HG02981 (cell line): ENCODE measurements at regions not wholly inside any gene's neighbourhood (a gene's known extent, or its start where the extent isn't known, plus 50 kb on each side); places are given as distances from the start of the nearest gene placed in this dataset.
A peak's percentile ranks its signal among the peaks of the same experiment; 100 is the strongest.
"Not testable (repeated sequence)": the region's sequence is repeated elsewhere in the genome, so short reads cannot be mapped to it uniquely, and the experiment has no call there.

Source experiments
- ATAC-seq: cut with Tn5 transposase; IDR thresholded peaks from one replicate; pipeline ENCODE4 v1.9.1; 2021; ENCODE audit warnings: mild to moderate bottlenecking, moderate library complexity; ENCODE audit not compliant: unreplicated experiment

DNA sequence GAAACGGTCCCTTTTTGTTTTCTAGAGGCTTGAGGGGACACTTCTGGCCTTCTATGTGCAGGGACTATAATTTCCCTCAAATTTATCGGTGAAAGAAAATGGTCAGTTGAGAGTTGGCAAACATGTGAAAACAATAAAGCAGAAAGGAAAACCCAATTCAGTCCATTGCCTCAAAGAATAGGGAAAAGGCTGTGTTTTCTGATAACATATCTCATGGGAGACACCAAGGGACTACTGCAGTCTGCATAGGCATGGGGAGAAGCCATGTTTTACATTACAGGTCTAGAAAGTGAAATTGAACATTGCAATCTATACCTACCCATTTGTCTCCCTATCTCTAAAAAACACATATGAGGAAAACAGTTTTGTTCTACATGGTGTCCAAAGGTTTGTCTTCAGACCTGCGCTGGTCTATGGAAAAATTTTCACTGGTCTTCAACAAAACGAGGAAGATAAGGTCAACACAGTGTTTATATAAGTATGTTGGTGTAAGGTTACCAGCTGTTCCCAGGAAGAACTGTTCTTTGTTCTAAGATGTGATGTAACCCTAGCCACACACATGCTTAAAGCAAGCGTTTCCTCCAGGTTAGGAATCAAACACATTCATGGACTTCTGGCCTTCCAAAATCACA is 179.7 kb downstream of the MREG start:
- ATAC-seq: no peak

- ATAC-seq: no peak
Measured at GRCh38 chr2:215832791-215833190, 180.6 kb downstream of the MREG start.

- no peak for ATAC-seq
Measured at GRCh38 chr2:215831296-215831913, 181.9 kb downstream of the MREG start.

DNA sequence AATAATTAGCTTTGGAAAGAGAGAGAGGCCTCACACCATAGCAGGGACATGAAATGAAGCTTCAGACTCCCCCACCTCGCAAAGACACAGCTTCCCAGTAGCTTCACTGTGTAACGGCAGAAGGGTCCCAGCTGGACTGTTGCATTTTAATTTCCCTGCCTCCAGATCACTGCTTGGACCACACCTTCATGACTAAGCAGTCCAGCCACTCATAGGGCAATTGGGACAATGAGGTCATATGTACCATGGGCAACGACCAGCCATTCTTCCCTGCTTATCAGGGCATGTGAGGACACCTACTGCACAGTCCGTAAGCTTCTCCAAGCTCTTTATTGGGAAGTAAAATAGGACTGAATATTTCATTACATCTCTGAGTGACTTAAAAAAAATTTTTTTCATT is 183.0 kb downstream of the MREG start:
- ATAC-seq: no peak

GRCh38 chr2:215829261-215829660 is 184.1 kb downstream of the MREG start:
- ATAC-seq: no peak

DNA sequence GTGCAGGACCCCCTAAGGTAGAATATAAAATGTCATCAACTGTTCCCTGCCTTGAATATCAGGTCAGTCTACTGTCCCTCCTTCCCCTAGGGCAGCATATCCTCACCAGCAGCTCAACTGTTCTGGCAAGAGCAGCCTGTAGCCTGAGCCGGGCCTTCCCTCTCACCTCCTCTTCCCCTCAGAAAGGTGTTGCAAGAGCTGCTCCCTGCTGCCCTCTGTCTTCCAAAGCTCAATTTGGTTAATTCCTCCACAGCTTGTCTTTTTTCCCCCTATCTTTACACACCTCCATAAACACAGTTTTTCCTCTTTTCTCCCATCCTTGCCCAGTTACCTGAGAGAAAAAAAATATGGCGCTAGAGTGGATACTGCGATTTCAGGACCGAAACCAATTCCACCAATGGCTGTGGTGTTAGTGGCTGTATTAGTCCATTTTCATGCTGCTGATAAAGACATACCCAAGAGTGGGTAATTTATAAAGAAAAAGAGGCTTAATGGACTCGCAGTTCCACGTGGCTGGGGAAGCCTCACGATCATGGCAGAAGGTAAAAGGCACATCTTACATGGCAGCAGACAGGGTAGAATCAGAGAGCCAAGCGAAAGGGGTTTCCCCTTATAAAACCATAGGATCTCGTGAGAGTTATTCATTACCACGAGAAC is 184.7 kb downstream of the MREG start:
- ATAC-seq: peak; percentile 96

- ATAC-seq: no peak
Measured at GRCh38 chr2:215826838-215827441, 186.4 kb downstream of the MREG start.

- ATAC-seq: no peak
Measured at GRCh38 chr2:215826376-215826775, 187.0 kb downstream of the MREG start.

GRCh38 chr2:215825707-215826106 is 187.6 kb downstream of the MREG start:
- ATAC-seq: no peak

DNA sequence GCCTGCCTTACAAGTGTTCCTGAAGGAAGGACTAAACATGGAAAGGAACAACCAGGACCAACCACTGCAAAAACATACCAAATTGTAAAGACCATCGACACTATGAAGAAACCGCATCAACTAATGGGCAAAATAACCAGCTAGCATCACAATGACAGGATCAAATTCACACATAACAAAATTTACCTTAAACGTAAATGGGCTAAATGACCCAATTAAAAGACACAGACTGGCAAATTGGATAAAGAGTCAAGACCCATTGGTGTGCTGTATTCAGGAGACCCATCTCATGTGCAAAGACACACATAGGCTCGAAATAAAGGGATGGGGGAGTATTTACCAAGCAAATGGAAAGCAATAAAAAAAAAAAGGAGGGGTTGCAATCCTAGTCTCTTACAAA is 192.1 kb downstream of the MREG start:
- not testable (repeated sequence) for ATAC-seq

GRCh38 chr2:215819713-215820112 is 193.6 kb downstream of the MREG start:
- ATAC-seq: not testable (repeated sequence)

DNA sequence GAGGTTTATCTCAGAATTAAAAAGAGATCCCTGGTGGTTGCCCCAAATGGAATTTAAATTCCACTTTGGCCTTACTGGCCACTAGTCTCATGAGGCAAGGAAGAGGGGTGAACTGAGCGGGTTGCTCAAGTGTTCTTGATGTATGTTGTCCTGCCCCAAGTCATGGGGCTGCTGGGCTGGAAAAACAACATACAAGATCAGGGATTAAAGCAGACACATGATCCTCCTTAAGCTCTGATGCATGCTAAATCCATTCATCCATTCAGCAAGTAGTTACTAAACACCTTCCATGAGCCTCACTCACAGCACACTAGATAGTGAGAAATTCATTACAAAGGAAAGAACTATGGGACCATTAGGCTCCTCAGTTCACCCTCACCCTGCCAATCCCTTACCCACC is 196.3 kb downstream of the MREG start:
- no peak for ATAC-seq

- no peak for ATAC-seq
Measured at GRCh38 chr2:215816424-215816823, 196.9 kb downstream of the MREG start.

DNA sequence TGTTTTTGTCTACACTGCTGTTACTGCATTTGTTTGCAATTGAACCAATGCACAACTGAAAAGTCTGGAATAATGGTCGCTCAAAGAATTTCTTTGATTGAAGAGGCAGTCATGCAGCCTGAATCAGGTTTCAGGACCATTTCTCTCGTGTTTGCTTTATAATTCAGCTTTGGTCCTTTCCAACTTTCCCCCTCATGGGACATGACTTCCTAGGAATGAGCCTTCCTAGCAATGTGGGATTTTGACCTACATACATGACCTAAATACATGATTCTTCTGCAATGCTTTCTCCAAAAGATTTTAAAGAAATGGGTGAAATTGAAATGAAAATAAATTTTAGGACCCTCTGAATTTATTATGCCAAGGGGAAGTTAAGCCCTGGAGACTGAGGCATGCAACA is 197.4 kb downstream of the MREG start:
- no peak for ATAC-seq

DNA sequence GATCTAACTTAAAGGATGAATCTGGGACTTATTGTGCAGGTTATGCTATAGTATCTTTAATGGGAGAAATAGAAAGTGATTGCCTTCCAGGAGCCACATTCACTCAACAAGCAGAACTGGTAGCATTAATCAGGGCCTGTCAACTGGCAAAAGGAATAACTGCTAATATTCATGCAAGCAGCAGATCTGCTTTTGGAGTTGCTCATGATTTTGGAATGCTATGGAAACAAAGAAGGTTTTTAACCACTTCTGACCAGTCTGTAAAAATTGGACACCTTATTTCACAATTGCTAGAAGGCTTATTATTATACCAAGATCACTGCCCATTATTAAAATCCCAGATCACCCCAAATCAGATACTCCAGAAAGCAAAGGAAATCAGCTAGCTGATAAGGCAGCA is 200.4 kb downstream of the MREG start:
- no peak for ATAC-seq

DNA sequence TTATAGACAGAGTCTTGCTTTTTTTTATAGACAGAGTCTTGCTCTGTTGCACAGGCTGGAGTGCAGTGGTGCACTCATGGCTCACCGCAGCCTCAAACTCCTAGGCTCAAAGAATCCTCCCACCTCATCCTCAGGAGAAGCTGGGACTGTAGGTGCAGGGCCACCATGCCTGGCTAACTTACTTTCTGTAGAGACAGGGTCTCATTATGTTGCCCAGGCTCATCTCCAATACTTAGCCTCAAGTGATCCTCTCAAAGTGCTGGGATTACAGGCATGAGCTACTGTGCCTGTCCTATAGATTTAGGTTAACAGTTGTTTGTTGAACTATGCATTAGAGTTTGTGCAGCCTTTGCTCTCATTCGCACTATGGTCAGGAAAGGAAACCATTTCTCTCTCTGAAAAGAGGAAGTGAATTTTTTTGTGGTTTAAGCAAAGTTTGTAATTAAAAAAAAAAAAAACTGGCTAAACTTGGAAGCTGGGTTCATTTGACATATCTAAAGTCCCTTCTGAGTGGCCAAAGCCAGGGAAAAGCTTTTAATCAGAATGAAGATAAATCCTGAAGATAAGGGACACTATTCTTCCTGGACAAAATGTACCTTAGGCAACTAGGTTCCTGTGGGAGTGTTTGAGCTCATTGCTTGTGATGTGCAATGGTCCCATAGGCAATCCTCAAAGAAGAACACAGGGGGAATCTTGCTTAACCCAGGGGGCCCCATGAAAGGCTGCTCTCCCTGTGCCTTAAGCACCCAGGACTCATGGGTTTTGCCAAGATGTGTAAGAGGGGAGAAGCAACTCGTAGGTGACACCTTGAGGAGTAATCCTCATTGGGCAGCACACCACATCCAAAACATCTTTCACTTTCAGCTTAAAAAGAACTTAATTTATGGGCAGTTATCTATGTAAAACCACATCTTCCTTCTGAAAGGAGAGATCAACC is 201.7 kb downstream of the MREG start:
- peak; percentile 96 for ATAC-seq

DNA sequence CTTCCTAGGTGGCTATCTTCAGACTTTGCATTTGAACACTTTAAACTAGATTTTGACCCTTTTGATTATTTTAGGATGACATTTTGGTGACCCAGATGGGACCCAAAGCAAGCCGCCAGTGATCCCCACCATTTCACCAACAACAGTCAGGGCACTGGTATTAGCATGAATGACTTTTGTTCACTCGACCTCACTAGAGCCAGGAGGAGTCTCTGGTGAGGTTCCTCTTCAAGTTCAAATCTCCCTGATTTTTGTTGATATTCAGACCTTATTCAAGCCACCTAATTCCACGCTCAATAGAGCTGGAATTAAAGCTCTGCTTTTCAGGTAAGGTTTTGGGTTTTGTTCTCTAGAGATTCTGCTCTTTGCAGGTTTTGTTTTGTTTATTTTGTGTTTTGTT is 202.3 kb downstream of the MREG start:
- peak; percentile 20 for ATAC-seq

GRCh38 chr2:215808996-215809395 is 204.4 kb downstream of the MREG start:
- ATAC-seq: no peak

DNA sequence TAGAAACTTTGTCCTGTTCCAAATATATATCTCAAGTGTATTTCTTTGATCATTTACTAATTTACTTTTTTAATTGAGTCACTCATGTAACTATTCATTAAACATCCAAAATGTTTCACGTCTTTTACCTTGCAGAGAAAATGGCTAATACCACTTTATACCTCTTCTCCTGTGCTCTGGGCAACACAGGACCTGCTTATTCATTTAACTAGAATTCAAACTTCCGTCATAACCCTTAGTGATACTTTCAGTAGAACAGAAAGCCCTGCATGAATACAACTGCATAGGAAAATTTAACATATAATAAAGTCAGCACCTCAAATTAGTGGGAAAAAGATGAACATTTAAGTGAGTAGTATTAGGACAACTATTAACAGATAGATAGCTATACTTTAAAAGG is 205.2 kb downstream of the MREG start:
- ATAC-seq: no peak

- ATAC-seq: no peak
Measured at GRCh38 chr2:215805493-215805892, 207.9 kb downstream of the MREG start.

DNA sequence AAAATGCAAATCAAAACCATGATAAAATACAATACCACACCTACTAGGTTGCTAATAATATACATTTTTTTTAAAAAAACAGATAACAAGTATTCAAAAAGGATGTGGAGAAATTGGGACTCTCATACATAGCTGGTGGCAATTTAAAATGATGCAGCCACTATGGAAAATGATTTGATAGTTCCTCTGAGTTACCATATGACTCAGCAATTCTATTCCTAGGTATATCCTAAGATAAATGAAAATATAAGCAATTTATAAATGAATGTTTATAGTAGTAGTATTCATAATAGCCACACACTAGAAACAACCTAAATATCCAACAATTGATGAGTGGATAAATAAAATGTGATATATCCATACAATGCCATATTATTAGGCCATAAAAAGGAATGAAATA is 210.2 kb downstream of the MREG start:
- no peak for ATAC-seq
